HG03378 (cell line): ENCODE measurements at regions not wholly inside any gene's neighbourhood (a gene's known extent, or its start where the extent isn't known, plus 50 kb on each side); places are given as distances from the start of the nearest gene placed in this dataset.

ENCODE experiments used
- ATAC-seq: cut with Tn5 transposase; IDR thresholded peaks from one replicate; pipeline ENCODE4 v1.9.1; 2021; ENCODE audit warnings: mild to moderate bottlenecking, moderate library complexity; ENCODE audit not compliant: unreplicated experiment

- ATAC-seq: no peak
Measured at GRCh38 chr18:72601944-72602343, 57.8 kb upstream of the CBLN2 start.

GRCh38 chr18:72601481-72601880, 57.3 kb upstream of the CBLN2 start:
- no peak for ATAC-seq
